ENCODE measurements at regions not wholly inside any gene's neighbourhood (a gene's known extent, or its start where the extent isn't known, plus 50 kb on each side); places are given as distances from the start of the nearest gene placed in this dataset.

GRCh38 chr3:161560008-161560637 lies 63.5 kb downstream of the OTOL1 start:
- Mint-ChIP-seq H3K4me3 (no peak overlapping the region), H3K9me3 (no peaks in the 10 kb centered on the region), H3K36me3 (no peaks in the 10 kb centered on the region), H3K27ac (peak overlapping the region in 1 of 7 donors; percentile 55), H3K27me3 (ENCODE audit: low read depth in 3 of 3) (peaks cover 0 to 1% (median 0%) of the 10 kb centered on the region in 3 donors), H3K4me1 (no peaks in the 10 kb centered on the region)
- Histone ChIP-seq H3K4me3 (replicated peaks in 1 of 3; ENCODE audit: low read depth in 2 of 3, low read length in 3 of 3) (no peak overlapping the region), H3K4me1 (ENCODE audit: control insufficient read depth in 1 of 2, insufficient read depth in 2 of 2, low read length in 2 of 2) (no peaks in the 10 kb centered on the region), H3K27ac (ENCODE audit: low read depth in 1 of 2, low read length in 2 of 2) (no peak overlapping the region), H3K4me2 (replicated peaks; ENCODE audit: extremely low read depth, low read length, poor library complexity, severe bottlenecking) (no peak overlapping the region), H3K9ac (ENCODE audit: insufficient read depth, low read length, poor library complexity, severe bottlenecking) (no peak overlapping the region), H3K79me2 (ENCODE audit: insufficient read depth, low read length) (no peaks in the 10 kb centered on the region), H4K20me1 (ENCODE audit: insufficient read depth, low read length) (no peaks in the 10 kb centered on the region), H3K9me3 (replicated peaks in 1 of 2; ENCODE audit: control insufficient read depth in 1 of 2, insufficient read depth in 1 of 2, low read length in 2 of 2) (no peaks in the 10 kb centered on the region), H3K27me3 (ENCODE audit: control insufficient read depth in 2 of 2, insufficient read depth in 2 of 2, low read length in 2 of 2) (no peaks in the 10 kb centered on the region), H3K36me3 (replicated peaks in 1 of 2; ENCODE audit: control insufficient read depth in 1 of 2, insufficient read depth in 2 of 2, low read length in 2 of 2) (no peaks in the 10 kb centered on the region), H2AFZ (ENCODE audit: insufficient read depth, low read depth, low read length, poor library complexity, severe bottlenecking) (no peak overlapping the region)
- intact Hi-C loops (cut with micrococcal nuclease): no loop called here
- no peak for TF ChIP-seq CTCF (IDR thresholded peaks at IDR 0.05)
- WGBS (ENCODE audit: insufficient coverage): 5% methylated on average over 5 of the region's 14 CpGs
- DNase-seq: no peak

GRCh38 chr3:161567577-161568361 lies 71.2 kb downstream of the OTOL1 start:
- Histone ChIP-seq H3K9me3 (replicated peaks in 1 of 2; ENCODE audit: control insufficient read depth in 1 of 2, insufficient read depth in 1 of 2, low read length in 2 of 2) (no peaks in the 10 kb centered on the region), H2AFZ (ENCODE audit: insufficient read depth, low read depth, low read length, poor library complexity, severe bottlenecking) (no peak overlapping the region), H4K20me1 (ENCODE audit: insufficient read depth, low read length) (no peaks in the 10 kb centered on the region), H3K4me2 (replicated peaks; ENCODE audit: extremely low read depth, low read length, poor library complexity, severe bottlenecking) (no peak overlapping the region), H3K4me3 (replicated peaks in 1 of 3; ENCODE audit: low read depth in 2 of 3, low read length in 3 of 3) (no peak overlapping the region), H3K4me1 (ENCODE audit: control insufficient read depth in 1 of 2, insufficient read depth in 2 of 2, low read length in 2 of 2) (no peaks in the 10 kb centered on the region), H3K27me3 (ENCODE audit: control insufficient read depth in 2 of 2, insufficient read depth in 2 of 2, low read length in 2 of 2) (no peaks in the 10 kb centered on the region), H3K79me2 (ENCODE audit: insufficient read depth, low read length) (no peaks in the 10 kb centered on the region), H3K9ac (ENCODE audit: insufficient read depth, low read length, poor library complexity, severe bottlenecking) (no peak overlapping the region), H3K36me3 (replicated peaks in 1 of 2; ENCODE audit: control insufficient read depth in 1 of 2, insufficient read depth in 2 of 2, low read length in 2 of 2) (no peaks in the 10 kb centered on the region), H3K27ac (ENCODE audit: low read depth in 1 of 2, low read length in 2 of 2) (no peak overlapping the region)
- intact Hi-C loops (cut with micrococcal nuclease): no loop called here
- 100% methylated on average over 1 of the region's 5 CpGs for WGBS (ENCODE audit: insufficient coverage)
- TF ChIP-seq CTCF (IDR thresholded peaks at IDR 0.05): no peak
- no peak for DNase-seq
- Mint-ChIP-seq H3K4me1 (no peaks in the 10 kb centered on the region), H3K27me3 (ENCODE audit: low read depth in 3 of 3) (peaks cover 0 to 4% (median 0%) of the 10 kb centered on the region in 3 donors), H3K4me3 (no peak overlapping the region), H3K36me3 (no peaks in the 10 kb centered on the region), H3K9me3 (no peaks in the 10 kb centered on the region), H3K27ac (no peak overlapping the region)

Data from CD14-positive monocyte (primary cell).